Testis (tissue), 2 donors: ENCODE measurements at regions not wholly inside any gene's neighbourhood (a gene's known extent, or its start where the extent isn't known, plus 50 kb on each side); places are given as distances from the start of the nearest gene placed in this dataset.
A peak's percentile ranks its signal among the peaks of the same experiment; 100 is the strongest.

Source experiments
- DNase-seq: peaks from one replicate; pipeline ENCODE4 v3.0.0-alpha.2; 2019
- H3K27ac ChIP-seq, 2 donors: fragments of 200-600 bp; sonication (generic); one replicate each; pipeline ENCODE4 v1.5.1; 2019
- H3K27me3 ChIP-seq: fragments of 200-600 bp; sonication (generic); one replicate; pipeline ENCODE4 v1.5.1; 2019
- H3K36me3 ChIP-seq: fragments of 200-600 bp; sonication (generic); one replicate; pipeline ENCODE4 v1.5.1; 2017; ENCODE audit warnings: low read depth; ENCODE audit errors: missing control alignments
- H3K4me1 ChIP-seq: fragments of 200-600 bp; sonication (generic); one replicate; pipeline ENCODE4 v1.5.1; 2019
- H3K4me3 ChIP-seq, 2 donors: fragments of 200-600 bp; sonication (generic); one replicate each; pipeline ENCODE4 v1.5.1; 2017 to 2019
- H3K9me3 ChIP-seq: fragments of 200-600 bp; sonication (generic); one replicate; pipeline ENCODE4 v1.5.1; 2017
- CTCF ChIP-seq, 3 experiments: fragments of 450-650 bp in 2 of 3; fragments of 200-600 bp in 1 of 3; sonication (generic) in 1 of 3; IDR thresholded peaks; one replicate each; pipeline ENCODE4 v1.5.1; 2016 to 2019; ENCODE audit warnings: antibody characterized with exemption in 3 of 3, mild to moderate bottlenecking in 2 of 3, moderate library complexity in 1 of 3
- POLR2A ChIP-seq: fragments of 450-650 bp; IDR thresholded peaks from one replicate; pipeline ENCODE4 v1.6.1; 2017; ENCODE audit warnings: antibody characterized with exemption, mild to moderate bottlenecking, moderate library complexity
- WGBS, 2 donors: methylation state at CpG; one replicate each; pipeline ENCODE4 v1.1.5; 2018; 5-methylcytosine and 5-hydroxymethylcytosine counted together
- intact Hi-C: fragments of 100-400 bp; cut with DNase I; formaldehyde crosslinking; loops from one replicate; pipeline ENCODE4 v1.15.1; 2023; ENCODE audit warnings: low total_unique reads

GRCh38 chr2:58460670-58461069 lies 219.5 kb upstream of the FANCL start:
- no peaks in the 10 kb centered on the region for H3K9me3 ChIP-seq
- H3K4me3 ChIP-seq, result peak overlapping the region; percentile 36 to 47
- no peak overlapping the region for H3K27ac ChIP-seq
- H3K27me3 ChIP-seq, result no peaks in the 10 kb centered on the region
- intact Hi-C loops, result no loop called here
- peak; percentile 46 for DNase-seq
- 54 to 77% methylated on average over 22 of the region's 22 CpGs for WGBS, 2 donors
- TF ChIP-seq CTCF (IDR thresholded peaks at IDR 0.05) (no peak), POLR2A (no peak)
- H3K36me3 ChIP-seq, result no peaks in the 10 kb centered on the region
- H3K4me1 ChIP-seq, result no peaks in the 10 kb centered on the region

GRCh38 chr2:58449286-58450010 lies 208.3 kb upstream of the FANCL start:
- DNase-seq, result no peak
- H3K36me3 ChIP-seq, result no peaks in the 10 kb centered on the region
- 74 to 82% methylated on average over 3 of the region's 3 CpGs for WGBS, 2 donors
- no peak overlapping the region for H3K4me3 ChIP-seq
- H3K27ac ChIP-seq, result no peak overlapping the region
- TF ChIP-seq POLR2A (no peak), CTCF (IDR thresholded peaks at IDR 0.05) (no peak)
- H3K27me3 ChIP-seq, result no peaks in the 10 kb centered on the region
- intact Hi-C loops, result no loop called here
- no peaks in the 10 kb centered on the region for H3K9me3 ChIP-seq
- no peaks in the 10 kb centered on the region for H3K4me1 ChIP-seq

GRCh38 chr2:58448845-58449244 lies 207.7 kb upstream of the FANCL start:
- no peak for DNase-seq
- no peaks in the 10 kb centered on the region for H3K4me1 ChIP-seq
- intact Hi-C loops, result no loop called here
- H3K36me3 ChIP-seq, result no peaks in the 10 kb centered on the region
- no peak overlapping the region for H3K4me3 ChIP-seq
- H3K27ac ChIP-seq, result no peak overlapping the region
- H3K9me3 ChIP-seq, result no peaks in the 10 kb centered on the region
- WGBS, 2 donors, result 91 to 98% methylated on average over 2 of the region's 2 CpGs
- H3K27me3 ChIP-seq, result no peaks in the 10 kb centered on the region
- TF ChIP-seq CTCF (IDR thresholded peaks at IDR 0.05), result no peak
- no peak for TF ChIP-seq POLR2A

GRCh38 chr2:58448065-58448507 lies 207.0 kb upstream of the FANCL start:
- H3K36me3 ChIP-seq, result no peaks in the 10 kb centered on the region
- peak; percentile 84 for DNase-seq
- TF ChIP-seq POLR2A (no peak), CTCF (IDR thresholded peaks at IDR 0.05) (peak in 2 of 3 experiments; percentile 11 to 21)
- no peaks in the 10 kb centered on the region for H3K27me3 ChIP-seq
- no peak overlapping the region for H3K27ac ChIP-seq
- H3K9me3 ChIP-seq, result no peaks in the 10 kb centered on the region
- no peaks in the 10 kb centered on the region for H3K4me1 ChIP-seq
- intact Hi-C loops, result no loop called here
- 31 to 54% methylated on average over 6 of the region's 6 CpGs for WGBS, 2 donors
- H3K4me3 ChIP-seq, result no peak overlapping the region

- H3K27ac ChIP-seq, result no peak overlapping the region
- no peaks in the 10 kb centered on the region for H3K9me3 ChIP-seq
- H3K4me3 ChIP-seq, result no peak overlapping the region
- H3K36me3 ChIP-seq, result no peaks in the 10 kb centered on the region
- H3K27me3 ChIP-seq, result no peaks in the 10 kb centered on the region
- intact Hi-C loops, result no loop called here
- 97 to 98% methylated on average over 2 of the region's 2 CpGs for WGBS, 2 donors
- DNase-seq, result no peak
- no peak for TF ChIP-seq CTCF (IDR thresholded peaks at IDR 0.05)
- no peak for TF ChIP-seq POLR2A
- no peaks in the 10 kb centered on the region for H3K4me1 ChIP-seq
These were observed 206.5 kb upstream of the FANCL start for GRCh38 chr2:58447586-58447985.
